CD4-positive, CD25-positive, alpha-beta regulatory T cell (primary cell): ENCODE measurements at regions not wholly inside any gene's neighbourhood (a gene's known extent, or its start where the extent isn't known, plus 50 kb on each side); places are given as distances from the start of the nearest gene placed in this dataset.
"Not testable (repeated sequence)": the region's sequence is repeated elsewhere in the genome, so short reads cannot be mapped to it uniquely, and the experiment has no call there.

Source experiments
- ATAC-seq, 2 donors: fragments of 150-1000 bp; cut with Tn5 transposase; one replicate each; pipeline ENCODE4 v1.10.0; 2021; ENCODE audit warnings: low read depth in 2 of 2, moderate number of reproducible peaks in 2 of 2, moderate library complexity in 1 of 2
- DNase-seq, 3 donors: peaks; one replicate each; pipeline versions ENCODE4 v3.0.0 to v3.0.0-alpha.2; 2012 to 2022; ENCODE audit warnings: mixed read lengths in 1 of 3
- H3K27ac ChIP-seq: one replicate; pipeline ENCODE4 v1.7.0; 2013; ENCODE audit warnings: mild to moderate bottlenecking, low read length; ENCODE audit not compliant: insufficient read depth, poor library complexity, severe bottlenecking
- H3K27me3 ChIP-seq: one replicate; pipeline ENCODE4 v1.7.0; 2013; ENCODE audit warnings: low read length; ENCODE audit not compliant: control insufficient read depth, insufficient read depth
- H3K36me3 ChIP-seq: one replicate; pipeline ENCODE4 v1.7.0; 2013; ENCODE audit warnings: mild to moderate bottlenecking, low read length, moderate library complexity; ENCODE audit not compliant: control insufficient read depth, insufficient read depth
- H3K4me1 ChIP-seq: 2 replicates; pipeline ENCODE4 v1.7.0; 2013; ENCODE audit warnings: mild to moderate bottlenecking, low read length; ENCODE audit not compliant: insufficient read depth, control insufficient read depth, poor library complexity, severe bottlenecking
- H3K4me3 ChIP-seq: one replicate; pipeline ENCODE4 v1.7.0; 2013; ENCODE audit warnings: low read depth, mild to moderate bottlenecking, low read length, moderate library complexity
- H3K9me3 ChIP-seq, 2 experiments: 1 replicate in 1 of 2; 2 replicates in 1 of 2; pipeline ENCODE4 v1.7.0; 2013; ENCODE audit warnings: low read length in 2 of 2, mild to moderate bottlenecking in 1 of 2, moderate library complexity in 1 of 2; ENCODE audit not compliant: control insufficient read depth in 2 of 2
- H3K27ac Mint-ChIP-seq, 3 donors: one replicate each; pipeline ENCODE4 v1.8.0; 2020 to 2022; ENCODE audit warnings: mild to moderate bottlenecking in 3 of 3, mixed read lengths in 3 of 3, moderate library complexity in 2 of 3
- H3K27me3 Mint-ChIP-seq: one replicate; pipeline ENCODE4 v1.8.0; 2022; ENCODE audit warnings: mild to moderate bottlenecking, mixed read lengths
- H3K36me3 Mint-ChIP-seq: one replicate; pipeline ENCODE4 v1.8.0; 2020; ENCODE audit warnings: mixed read lengths
- H3K4me1 Mint-ChIP-seq, 4 donors: one replicate each; pipeline ENCODE4 v1.8.0; 2020 to 2022; ENCODE audit warnings: mixed read lengths in 4 of 4, mild to moderate bottlenecking in 1 of 4
- H3K4me3 Mint-ChIP-seq, 4 donors: one replicate each; pipeline ENCODE4 v1.8.0; 2020 to 2022; ENCODE audit warnings: mild to moderate bottlenecking in 4 of 4, mixed read lengths in 4 of 4, moderate library complexity in 3 of 4
- H3K9me3 Mint-ChIP-seq, 7 donors: one replicate each; pipeline ENCODE4 v1.8.0; 2020 to 2022; ENCODE audit warnings: mixed read lengths in 7 of 7, mild to moderate bottlenecking in 3 of 7, moderate library complexity in 2 of 7

DNA sequence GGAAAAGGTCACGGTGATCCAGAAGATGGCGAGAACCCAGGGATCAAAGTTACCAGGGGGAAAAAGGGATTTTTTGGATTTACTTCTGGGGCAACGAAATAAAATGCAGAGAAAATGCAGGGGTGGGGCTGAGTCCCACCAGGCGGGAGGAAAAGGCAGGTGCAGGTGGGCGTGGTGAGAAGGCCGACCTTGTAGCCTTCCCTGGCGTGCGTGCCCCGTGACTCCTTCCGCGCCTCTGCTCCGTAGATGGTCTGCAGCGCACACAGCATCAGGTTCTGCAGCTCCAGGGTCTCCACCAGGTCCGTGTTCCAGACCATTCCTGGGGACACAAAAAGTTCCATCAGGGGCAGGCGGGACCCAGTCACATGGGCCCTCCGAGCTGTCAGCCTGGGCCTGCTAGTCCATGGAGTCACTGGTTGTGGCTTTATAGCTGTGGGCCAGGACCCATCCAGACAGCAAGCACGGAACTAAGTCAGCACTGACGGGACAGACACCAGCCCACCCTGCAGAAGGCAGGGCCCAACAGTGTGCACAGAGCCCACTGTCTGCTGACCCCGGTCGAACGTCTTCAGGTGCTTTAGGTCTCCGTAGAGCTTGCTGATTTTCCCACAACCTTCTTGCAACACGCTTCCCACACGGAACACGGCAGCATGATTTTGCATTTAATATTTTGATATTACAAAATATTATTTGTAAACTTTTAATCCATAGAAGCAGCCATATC lies 52.4 kb upstream of the LPCAT1 start:
- H3K27ac Mint-ChIP-seq, DNase-seq, H3K9me3 Mint-ChIP-seq, H3K4me1 ChIP-seq, H3K27ac ChIP-seq, H3K36me3 ChIP-seq, H3K9me3 ChIP-seq, H3K4me3 ChIP-seq, H3K27me3 ChIP-seq, ATAC-seq, H3K4me3 Mint-ChIP-seq, H3K4me1 Mint-ChIP-seq, H3K27me3 Mint-ChIP-seq: not testable (repeated sequence)
- H3K36me3 Mint-ChIP-seq = peaks cover 27% of the 10 kb centered on the region

DNA sequence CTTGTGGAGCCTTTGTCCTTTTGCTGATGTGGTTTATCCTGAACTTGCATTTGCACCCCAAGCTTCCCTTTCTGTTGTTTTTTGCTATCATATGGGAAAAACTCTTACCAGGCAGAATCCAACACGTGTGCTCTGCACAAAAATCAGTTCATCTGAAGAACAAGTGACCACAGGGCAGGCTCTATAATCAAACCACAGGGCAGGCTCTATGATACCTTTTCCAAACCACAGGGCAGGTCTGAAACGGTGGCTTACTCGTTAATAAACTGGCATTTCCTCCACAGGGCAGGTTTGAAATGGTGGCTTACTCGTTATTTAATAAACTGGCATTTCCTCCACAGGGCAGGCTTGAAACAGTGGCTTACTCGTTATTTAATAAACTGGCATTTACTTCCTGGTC lies 51.7 kb upstream of the LPCAT1 start:
- H3K27ac Mint-ChIP-seq, H3K27me3 Mint-ChIP-seq, H3K27me3 ChIP-seq, H3K36me3 ChIP-seq, ATAC-seq, H3K27ac ChIP-seq, H3K4me1 ChIP-seq, DNase-seq, H3K9me3 Mint-ChIP-seq, H3K4me3 Mint-ChIP-seq, H3K4me1 Mint-ChIP-seq, H3K4me3 ChIP-seq, H3K9me3 ChIP-seq: not testable (repeated sequence)
- peaks cover 24% of the 10 kb centered on the region for H3K36me3 Mint-ChIP-seq

DNA sequence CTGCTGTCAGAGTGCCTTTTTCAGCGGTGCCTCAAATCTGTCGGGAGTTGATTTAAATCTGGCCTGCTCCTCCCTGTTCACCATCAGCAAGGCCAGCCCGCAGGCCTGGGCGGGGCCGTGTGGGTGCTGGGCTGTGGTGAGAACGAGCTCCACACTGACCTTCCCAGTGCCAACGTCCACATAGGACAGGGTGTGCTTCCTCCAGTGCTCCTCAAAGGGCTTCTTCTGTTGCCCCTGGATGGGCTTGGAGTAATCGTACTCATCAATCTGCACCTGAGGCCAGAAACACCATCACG lies 50.2 kb upstream of the LPCAT1 start:
- not testable (repeated sequence) for H3K4me1 ChIP-seq, H3K27ac ChIP-seq, DNase-seq, H3K9me3 ChIP-seq, H3K36me3 ChIP-seq, H3K4me3 ChIP-seq, H3K4me3 Mint-ChIP-seq, H3K27me3 ChIP-seq, H3K27me3 Mint-ChIP-seq, H3K4me1 Mint-ChIP-seq, ATAC-seq, H3K9me3 Mint-ChIP-seq
- Mint-ChIP-seq H3K27ac (peak overlapping the region in 1 of 3 donors; percentile 7), H3K36me3 (peaks cover 10% of the 10 kb centered on the region)

DNA sequence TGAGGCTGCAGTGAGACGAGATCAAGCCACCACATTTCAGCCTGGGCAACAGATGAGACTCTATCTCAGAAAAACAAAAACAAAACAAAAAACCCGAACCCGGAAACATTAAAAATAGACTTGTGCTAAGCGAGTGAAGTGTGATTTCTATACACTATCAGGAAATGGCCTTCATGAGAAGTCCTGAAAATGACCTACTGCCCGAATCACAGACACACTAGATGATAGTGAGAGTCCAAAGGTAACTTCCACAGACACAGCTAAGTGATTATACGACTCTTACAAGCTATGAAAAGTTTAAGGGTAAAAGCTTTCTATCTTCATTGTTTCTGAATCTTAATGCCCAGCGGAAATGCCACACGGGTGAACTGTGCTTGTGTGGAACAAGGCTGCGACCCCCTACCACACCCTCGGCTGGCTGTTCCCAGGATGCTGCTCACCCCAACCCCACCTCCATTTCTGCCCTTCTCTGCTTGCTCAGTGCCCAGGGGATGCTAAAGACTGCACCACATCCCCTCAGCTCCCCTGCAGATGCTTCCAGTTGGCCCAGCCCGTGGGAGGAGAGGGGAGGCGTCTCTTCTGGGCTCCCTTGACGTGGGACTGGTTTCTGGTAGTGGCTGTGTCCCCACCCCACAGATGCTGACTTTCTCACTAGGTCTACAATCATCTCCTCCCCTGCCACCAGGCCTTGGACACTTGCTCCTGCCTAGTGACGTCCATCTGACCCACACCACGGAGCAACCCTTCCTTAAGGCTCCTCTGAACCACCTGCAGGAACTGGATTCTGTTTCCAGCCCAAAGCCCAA lies 49.7 kb upstream of the LPCAT1 start:
- not testable (repeated sequence) for H3K4me1 Mint-ChIP-seq, H3K9me3 ChIP-seq, H3K36me3 Mint-ChIP-seq, DNase-seq, H3K27ac Mint-ChIP-seq, H3K27ac ChIP-seq, H3K27me3 ChIP-seq, ATAC-seq, H3K4me1 ChIP-seq, H3K36me3 ChIP-seq, H3K27me3 Mint-ChIP-seq, H3K9me3 Mint-ChIP-seq, H3K4me3 ChIP-seq, H3K4me3 Mint-ChIP-seq
